CD4-positive, alpha-beta memory T cell (primary cell): ENCODE measurements at regions not wholly inside any gene's neighbourhood (a gene's known extent, or its start where the extent isn't known, plus 50 kb on each side); places are given as distances from the start of the nearest gene placed in this dataset.
"Not testable (repeated sequence)": the region's sequence is repeated elsewhere in the genome, so short reads cannot be mapped to it uniquely, and the experiment has no call there.

Experiments
- CTCF ChIA-PET: fragments of 350-600 bp; sonication (Branson Sonifier 250); formaldehyde crosslinking; loops from one replicate; lab custom pipeline; 2021; ENCODE audit warnings: inconsistent platforms; ENCODE audit not compliant: partially characterized antibody; lab: Charles Lee
- POLR2A ChIA-PET: fragments of 350-600 bp; sonication (Branson Sonifier 250); formaldehyde crosslinking; loops from one replicate; lab custom pipeline; 2021; ENCODE audit not compliant: partially characterized antibody; lab: Charles Lee
- DNase-seq, 5 donors: peaks; one replicate each; pipeline versions ENCODE4 v3.0.0 to v3.0.0-alpha.2; 2020 to 2022; ENCODE audit warnings: mixed read lengths in 1 of 5
- H3K27ac ChIP-seq: one replicate; pipeline ENCODE4 v1.7.0; 2013; ENCODE audit warnings: low read depth, low read length
- H3K27me3 ChIP-seq: 2 replicates; pipeline ENCODE4 v1.7.0; 2013; ENCODE audit warnings: mild to moderate bottlenecking, low read length, moderate library complexity; ENCODE audit not compliant: insufficient read depth
- H3K36me3 ChIP-seq: 2 replicates; pipeline ENCODE4 v1.7.0; 2013; ENCODE audit warnings: mild to moderate bottlenecking, low read length, moderate library complexity; ENCODE audit not compliant: insufficient read depth
- H3K4me1 ChIP-seq: 2 replicates; pipeline ENCODE4 v1.7.0; 2013; ENCODE audit warnings: mild to moderate bottlenecking, low read length, moderate library complexity; ENCODE audit not compliant: insufficient read depth
- H3K4me3 ChIP-seq, 2 donors: one replicate each; pipeline ENCODE4 v1.7.0; 2013; ENCODE audit warnings: low read length in 2 of 2, mild to moderate bottlenecking in 1 of 2
- H3K9me3 ChIP-seq, 2 donors: one replicate each; pipeline ENCODE4 v1.7.0; 2013; ENCODE audit warnings: low read length in 2 of 2, control low read depth in 1 of 2; ENCODE audit not compliant: control insufficient read depth in 1 of 2
- H3K27ac Mint-ChIP-seq, 7 donors: one replicate each; pipeline ENCODE4 v1.8.0; 2020 to 2021; ENCODE audit warnings: mixed read lengths in 7 of 7, mild to moderate bottlenecking in 6 of 7, inconsistent platforms in 3 of 7, moderate library complexity in 3 of 7
- H3K27me3 Mint-ChIP-seq, 2 donors: one replicate each; pipeline ENCODE4 v1.8.0; 2020 to 2021; ENCODE audit warnings: mixed read lengths in 2 of 2
- H3K36me3 Mint-ChIP-seq, 2 donors: one replicate each; pipeline ENCODE4 v1.8.0; 2020 to 2021; ENCODE audit warnings: mixed read lengths in 2 of 2, inconsistent platforms in 1 of 2, mild to moderate bottlenecking in 1 of 2
- H3K4me1 Mint-ChIP-seq, 4 donors: one replicate each; pipeline ENCODE4 v1.8.0; 2020 to 2021; ENCODE audit warnings: mixed read lengths in 4 of 4, mild to moderate bottlenecking in 1 of 4
- H3K4me3 Mint-ChIP-seq, 8 donors: one replicate each; pipeline ENCODE4 v1.8.0; 2020 to 2021; ENCODE audit warnings: mixed read lengths in 8 of 8, mild to moderate bottlenecking in 7 of 8, moderate library complexity in 6 of 8, inconsistent platforms in 3 of 8
- H3K9me3 Mint-ChIP-seq, 8 donors: one replicate each; pipeline ENCODE4 v1.8.0; 2020 to 2021; ENCODE audit warnings: mixed read lengths in 8 of 8, mild to moderate bottlenecking in 5 of 8, inconsistent platforms in 3 of 8, moderate library complexity in 1 of 8
- intact Hi-C: fragments of 100-400 bp; cut with micrococcal nuclease; formaldehyde crosslinking; loops from one replicate; pipeline ENCODE4 v1.15.1; 2023

- DNase-seq, H3K27me3 Mint-ChIP-seq, H3K4me3 Mint-ChIP-seq, CTCF ChIA-PET, H3K27ac ChIP-seq, H3K4me3 ChIP-seq, intact Hi-C loops, H3K27ac Mint-ChIP-seq, H3K36me3 ChIP-seq, H3K9me3 ChIP-seq, H3K4me1 ChIP-seq, POLR2A ChIA-PET, H3K27me3 ChIP-seq: not testable (repeated sequence)
- Mint-ChIP-seq H3K36me3 (peaks cover 17 to 30% of the 10 kb centered on the region in 2 donors), H3K9me3 (peaks cover 4 to 68% (median 53%) of the 10 kb centered on the region in 8 donors), H3K4me1 (peaks cover 0 to 11% (median 0%) of the 10 kb centered on the region in 4 donors)
Measured at GRCh38 chr4:49141955-49142354, 155.9 kb downstream of the CWH43 start.

GRCh38 chr4:49147143-49147542, 161.1 kb downstream of the CWH43 start:
- POLR2A ChIA-PET, H3K36me3 ChIP-seq, H3K27ac ChIP-seq, H3K4me3 ChIP-seq, H3K27ac Mint-ChIP-seq, H3K4me1 ChIP-seq, DNase-seq, CTCF ChIA-PET, H3K27me3 Mint-ChIP-seq, H3K27me3 ChIP-seq, H3K4me3 Mint-ChIP-seq, intact Hi-C loops, H3K4me1 Mint-ChIP-seq: not testable (repeated sequence)
- H3K36me3 Mint-ChIP-seq, result peaks cover 32 to 42% of the 10 kb centered on the region in 2 donors
- peaks cover 6 to 22% of the 10 kb centered on the region in 2 donors for H3K9me3 ChIP-seq
- H3K9me3 Mint-ChIP-seq, result peaks cover 23 to 95% (median 83%) of the 10 kb centered on the region in 8 donors

GRCh38 chr4:49147596-49147995, 161.5 kb downstream of the CWH43 start:
- H3K27ac ChIP-seq, H3K27me3 ChIP-seq, CTCF ChIA-PET, H3K27me3 Mint-ChIP-seq, H3K4me3 Mint-ChIP-seq, H3K4me3 ChIP-seq, H3K4me1 Mint-ChIP-seq, H3K4me1 ChIP-seq, H3K27ac Mint-ChIP-seq, intact Hi-C loops, DNase-seq, H3K36me3 ChIP-seq, POLR2A ChIA-PET: not testable (repeated sequence)
- Mint-ChIP-seq H3K36me3 (peaks cover 32 to 42% of the 10 kb centered on the region in 2 donors), H3K9me3 (peaks cover 23 to 99% (median 86%) of the 10 kb centered on the region in 8 donors)
- H3K9me3 ChIP-seq, result peaks cover 6 to 26% of the 10 kb centered on the region in 2 donors

GRCh38 chr4:49149006-49149975, 163.2 kb downstream of the CWH43 start:
- H3K36me3 Mint-ChIP-seq, result peaks cover 39 to 47% of the 10 kb centered on the region in 2 donors
- H3K4me3 Mint-ChIP-seq, result not testable (repeated sequence)
- H3K9me3 ChIP-seq, result peaks cover 6 to 37% of the 10 kb centered on the region in 2 donors

GRCh38 chr4:49150351-49151083, 164.4 kb downstream of the CWH43 start:
- H3K9me3 Mint-ChIP-seq, result peaks cover 31 to 99% (median 87%) of the 10 kb centered on the region in 8 donors
- H3K27me3 ChIP-seq, POLR2A ChIA-PET, H3K27ac Mint-ChIP-seq, CTCF ChIA-PET, H3K4me3 Mint-ChIP-seq, DNase-seq, H3K27ac ChIP-seq, H3K27me3 Mint-ChIP-seq, intact Hi-C loops, H3K36me3 ChIP-seq, H3K4me1 ChIP-seq, H3K4me3 ChIP-seq: not testable (repeated sequence)
- peaks cover 0 to 18% (median 6%) of the 10 kb centered on the region in 4 donors for H3K4me1 Mint-ChIP-seq
- peaks cover 14 to 46% of the 10 kb centered on the region in 2 donors for H3K9me3 ChIP-seq
- peaks cover 37 to 50% of the 10 kb centered on the region in 2 donors for H3K36me3 Mint-ChIP-seq

More at GRCh38 chr4:49149006-49149975, 163.2 kb downstream of the CWH43 start:
- CTCF ChIA-PET, H3K4me1 ChIP-seq, H3K4me3 ChIP-seq, intact Hi-C loops, H3K27me3 Mint-ChIP-seq, H3K36me3 ChIP-seq, POLR2A ChIA-PET, H3K27me3 ChIP-seq, H3K27ac ChIP-seq, H3K27ac Mint-ChIP-seq: not testable (repeated sequence)
- peak in 1 of 5 donors; percentile 16 for DNase-seq
- H3K4me1 Mint-ChIP-seq, result peaks cover 0 to 16% (median 5%) of the 10 kb centered on the region in 4 donors
- peaks cover 32 to 99% (median 86%) of the 10 kb centered on the region in 8 donors for H3K9me3 Mint-ChIP-seq

GRCh38 chr4:49153011-49153410, 166.9 kb downstream of the CWH43 start:
- H3K4me3 ChIP-seq, H3K4me1 ChIP-seq, H3K27me3 ChIP-seq, H3K27ac Mint-ChIP-seq, DNase-seq, POLR2A ChIA-PET, H3K27me3 Mint-ChIP-seq, H3K4me3 Mint-ChIP-seq, CTCF ChIA-PET, H3K27ac ChIP-seq, intact Hi-C loops, H3K36me3 ChIP-seq: not testable (repeated sequence)
- peaks cover 26 to 98% (median 90%) of the 10 kb centered on the region in 8 donors for H3K9me3 Mint-ChIP-seq
- H3K36me3 Mint-ChIP-seq, result peaks cover 42 to 50% of the 10 kb centered on the region in 2 donors
- peaks cover 0 to 17% (median 5%) of the 10 kb centered on the region in 4 donors for H3K4me1 Mint-ChIP-seq
- peaks cover 10 to 42% of the 10 kb centered on the region in 2 donors for H3K9me3 ChIP-seq
